PFSK-1 (cell line): ENCODE measurements at regions not wholly inside any gene's neighbourhood (a gene's known extent, or its start where the extent isn't known, plus 50 kb on each side); places are given as distances from the start of the nearest gene placed in this dataset.

Experiments used
- FOXP2 ChIP-seq: optimal IDR thresholded peaks from 2 replicates; pipeline ENCODE3; 2011; ENCODE audit warnings: borderline replicate concordance, control low read depth, inconsistent platforms; ENCODE audit not compliant: insufficient read depth; ENCODE audit errors: extremely low read length, extremely low read depth
- POLR2AphosphoS5 ChIP-seq: IDR thresholded peaks from 2 replicates; pipeline ENCODE4 v1.6.1; 2012; ENCODE audit warnings: low read depth, mild to moderate bottlenecking, control low read depth, low read length, moderate library complexity
- REST ChIP-seq, 2 experiments: IDR thresholded peaks; 2 replicates each; pipeline versions ENCODE4 v1.6.1 to v1.8.0; 2011 to 2012; ENCODE audit warnings: low read depth in 2 of 2, low read length in 2 of 2, control low read depth in 1 of 2, inconsistent platforms in 1 of 2, mild to moderate bottlenecking in 1 of 2, moderate library complexity in 1 of 2; ENCODE audit not compliant: insufficient read depth in 1 of 2
- SIN3A ChIP-seq: IDR thresholded peaks from 2 replicates; pipeline ENCODE4 v1.6.1; 2012; ENCODE audit warnings: mild to moderate bottlenecking, low read length, moderate library complexity, borderline replicate concordance; ENCODE audit not compliant: insufficient read depth
- TAF1 ChIP-seq: IDR thresholded peaks from 2 replicates; pipeline ENCODE4 v1.6.1; 2012; ENCODE audit warnings: low read length, control low read depth, borderline replicate concordance; ENCODE audit not compliant: insufficient read depth

- TF ChIP-seq TAF1 = no peak
- no peak for TF ChIP-seq SIN3A
- TF ChIP-seq REST (IDR thresholded peaks at IDR 0.05; ENCODE audit: insufficient read depth in 1 of 2, low read depth in 2 of 2, low read length in 2 of 2) = no peak
- no peak for TF ChIP-seq POLR2AphosphoS5
- TF ChIP-seq FOXP2 = no peak
These were observed 83.1 kb upstream of the IRF2BP2 start for GRCh38 chr1:234692966-234693580.

GRCh38 chr1:234691567-234691966, 81.6 kb upstream of the IRF2BP2 start:
- no peak for TF ChIP-seq POLR2AphosphoS5
- no peak for TF ChIP-seq FOXP2
- no peak for TF ChIP-seq TAF1
- TF ChIP-seq REST (IDR thresholded peaks at IDR 0.05; ENCODE audit: insufficient read depth in 1 of 2, low read depth in 2 of 2, low read length in 2 of 2) = no peak
- TF ChIP-seq SIN3A = no peak

- TF ChIP-seq REST (IDR thresholded peaks at IDR 0.05; ENCODE audit: insufficient read depth in 1 of 2, low read depth in 2 of 2, low read length in 2 of 2) = no peak
- TF ChIP-seq SIN3A = no peak
- no peak for TF ChIP-seq FOXP2
- TF ChIP-seq POLR2AphosphoS5 = no peak
- no peak for TF ChIP-seq TAF1
These were observed 80.9 kb upstream of the IRF2BP2 start for GRCh38 chr1:234690872-234691271.

GRCh38 chr1:234689236-234689635, 79.3 kb upstream of the IRF2BP2 start:
- no peak for TF ChIP-seq REST (IDR thresholded peaks at IDR 0.05; ENCODE audit: insufficient read depth in 1 of 2, low read depth in 2 of 2, low read length in 2 of 2)
- no peak for TF ChIP-seq SIN3A
- no peak for TF ChIP-seq FOXP2
- TF ChIP-seq TAF1 = no peak
- no peak for TF ChIP-seq POLR2AphosphoS5

- TF ChIP-seq TAF1 (no peak), FOXP2 (no peak), REST (IDR thresholded peaks at IDR 0.05; ENCODE audit: insufficient read depth in 1 of 2, low read depth in 2 of 2, low read length in 2 of 2) (no peak), POLR2AphosphoS5 (no peak), SIN3A (no peak)
These were observed 77.0 kb upstream of the IRF2BP2 start for GRCh38 chr1:234687011-234687410.
